Nephron (organoid): ENCODE measurements at regions not wholly inside any gene's neighbourhood (a gene's known extent, or its start where the extent isn't known, plus 50 kb on each side); places are given as distances from the start of the nearest gene placed in this dataset.

Experiments used
- H3K27ac Mint-ChIP-seq, 3 experiments: 2 replicates each; pipeline ENCODE4 v1.8.0; 2020; ENCODE audit warnings: mixed read lengths in 3 of 3, mild to moderate bottlenecking in 2 of 3, moderate library complexity in 1 of 3
- H3K27me3 Mint-ChIP-seq: 2 replicates; pipeline ENCODE4 v1.8.0; 2021; ENCODE audit warnings: low read depth, mild to moderate bottlenecking, moderate library complexity, mixed read lengths
- H3K36me3 Mint-ChIP-seq: 2 replicates; pipeline ENCODE4 v1.8.0; 2020; ENCODE audit warnings: low read depth, mixed read lengths
- H3K4me1 Mint-ChIP-seq: 2 replicates; pipeline ENCODE4 v1.8.0; 2020; ENCODE audit warnings: mixed read lengths
- H3K4me3 Mint-ChIP-seq, 3 experiments: 2 replicates each; pipeline ENCODE4 v1.8.0; 2020; ENCODE audit warnings: mild to moderate bottlenecking in 3 of 3, mixed read lengths in 3 of 3, moderate library complexity in 2 of 3
- H3K9me3 Mint-ChIP-seq: 2 replicates; pipeline ENCODE4 v1.8.0; 2020; ENCODE audit warnings: mixed read lengths
- CTCF ChIP-seq, 3 experiments: fragments of 200-600 bp; sonication (generic); IDR thresholded peaks; one replicate each; pipeline ENCODE4 v1.5.0; 2021; ENCODE audit warnings: antibody characterized with exemption in 3 of 3; ENCODE audit not compliant: unreplicated experiment in 3 of 3

- TF ChIP-seq CTCF (IDR thresholded peaks at IDR 0.05; ENCODE audit: unreplicated experiment in 3 of 3), result no peak
These were observed 190.7 kb upstream of the ADO start for GRCh38 chr10:62613859-62614258.

GRCh38 chr10:62614389-62615157 lies 189.9 kb upstream of the ADO start:
- TF ChIP-seq CTCF (IDR thresholded peaks at IDR 0.05; ENCODE audit: unreplicated experiment in 3 of 3), result no peak
- H3K27ac Mint-ChIP-seq, result no peak overlapping the region

More at GRCh38 chr10:62613859-62614258, 190.7 kb upstream of the ADO start:
- Mint-ChIP-seq H3K4me3 (no peak overlapping the region), H3K9me3 (no peaks in the 10 kb centered on the region), H3K4me1 (peaks cover 23% of the 10 kb centered on the region), H3K27ac (peak overlapping the region; percentile 57 to 83 (median 61)), H3K27me3 (peaks cover 3% of the 10 kb centered on the region), H3K36me3 (no peaks in the 10 kb centered on the region)

GRCh38 chr10:62616885-62617590 lies 187.5 kb upstream of the ADO start:
- Mint-ChIP-seq H3K27ac (no peak overlapping the region), H3K27me3 (peaks cover 3% of the 10 kb centered on the region), H3K4me3 (no peak overlapping the region), H3K9me3 (no peaks in the 10 kb centered on the region), H3K36me3 (no peaks in the 10 kb centered on the region), H3K4me1 (peaks cover 21% of the 10 kb centered on the region)
- no peak for TF ChIP-seq CTCF (IDR thresholded peaks at IDR 0.05; ENCODE audit: unreplicated experiment in 3 of 3)

More at GRCh38 chr10:62614389-62615157, 189.9 kb upstream of the ADO start:
- Mint-ChIP-seq H3K9me3 (no peaks in the 10 kb centered on the region), H3K27me3 (peaks cover 3% of the 10 kb centered on the region), H3K4me1 (peaks cover 29% of the 10 kb centered on the region), H3K36me3 (no peaks in the 10 kb centered on the region), H3K4me3 (no peak overlapping the region)

- H3K4me1 Mint-ChIP-seq, result peaks cover 20% of the 10 kb centered on the region
- TF ChIP-seq CTCF (IDR thresholded peaks at IDR 0.05; ENCODE audit: unreplicated experiment in 3 of 3), result no peak
- peak overlapping the region in 1 of 3 experiments; percentile 46 for H3K27ac Mint-ChIP-seq
- H3K4me3 Mint-ChIP-seq, result no peak overlapping the region
- peaks cover 8% of the 10 kb centered on the region for H3K27me3 Mint-ChIP-seq
- H3K36me3 Mint-ChIP-seq, result no peaks in the 10 kb centered on the region
- no peaks in the 10 kb centered on the region for H3K9me3 Mint-ChIP-seq
These were observed 186.9 kb upstream of the ADO start for GRCh38 chr10:62617652-62618051.

GRCh38 chr10:62618054-62618453 lies 186.5 kb upstream of the ADO start:
- no peaks in the 10 kb centered on the region for H3K9me3 Mint-ChIP-seq
- no peaks in the 10 kb centered on the region for H3K36me3 Mint-ChIP-seq
- no peak for TF ChIP-seq CTCF (IDR thresholded peaks at IDR 0.05; ENCODE audit: unreplicated experiment in 3 of 3)
- no peak overlapping the region for H3K4me3 Mint-ChIP-seq
- peaks cover 20% of the 10 kb centered on the region for H3K4me1 Mint-ChIP-seq
- H3K27ac Mint-ChIP-seq, result peak overlapping the region in 1 of 3 experiments; percentile 46
- H3K27me3 Mint-ChIP-seq, result peaks cover 8% of the 10 kb centered on the region
